Thyroid gland (tissue), 4 donors: ENCODE measurements at regions not wholly inside any gene's neighbourhood (a gene's known extent, or its start where the extent isn't known, plus 50 kb on each side); places are given as distances from the start of the nearest gene placed in this dataset.

ENCODE experiments used
- POLR2A ChIP-seq, 2 donors: fragments of 450-650 bp; IDR thresholded peaks; one replicate each; pipeline ENCODE4 v1.6.1; 2017; ENCODE audit warnings: antibody characterized with exemption in 2 of 2, mild to moderate bottlenecking in 2 of 2, moderate library complexity in 1 of 2
- TF ChIP-seq, protein P1 (sequence below), 6 experiments: fragments of 200-600 bp in 3 of 6; fragments of 450-650 bp in 3 of 6; sonication (generic) in 3 of 6; IDR thresholded peaks; one replicate each; pipeline ENCODE4 v1.5.1; 2016 to 2019; ENCODE audit warnings: antibody characterized with exemption in 6 of 6, mild to moderate bottlenecking in 2 of 6, inconsistent platforms in 1 of 6, moderate library complexity in 1 of 6

- TF ChIP-seq, protein P1, sequence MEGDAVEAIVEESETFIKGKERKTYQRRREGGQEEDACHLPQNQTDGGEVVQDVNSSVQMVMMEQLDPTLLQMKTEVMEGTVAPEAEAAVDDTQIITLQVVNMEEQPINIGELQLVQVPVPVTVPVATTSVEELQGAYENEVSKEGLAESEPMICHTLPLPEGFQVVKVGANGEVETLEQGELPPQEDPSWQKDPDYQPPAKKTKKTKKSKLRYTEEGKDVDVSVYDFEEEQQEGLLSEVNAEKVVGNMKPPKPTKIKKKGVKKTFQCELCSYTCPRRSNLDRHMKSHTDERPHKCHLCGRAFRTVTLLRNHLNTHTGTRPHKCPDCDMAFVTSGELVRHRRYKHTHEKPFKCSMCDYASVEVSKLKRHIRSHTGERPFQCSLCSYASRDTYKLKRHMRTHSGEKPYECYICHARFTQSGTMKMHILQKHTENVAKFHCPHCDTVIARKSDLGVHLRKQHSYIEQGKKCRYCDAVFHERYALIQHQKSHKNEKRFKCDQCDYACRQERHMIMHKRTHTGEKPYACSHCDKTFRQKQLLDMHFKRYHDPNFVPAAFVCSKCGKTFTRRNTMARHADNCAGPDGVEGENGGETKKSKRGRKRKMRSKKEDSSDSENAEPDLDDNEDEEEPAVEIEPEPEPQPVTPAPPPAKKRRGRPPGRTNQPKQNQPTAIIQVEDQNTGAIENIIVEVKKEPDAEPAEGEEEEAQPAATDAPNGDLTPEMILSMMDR (IDR thresholded peaks at IDR 0.05) = no peak
- no peak for TF ChIP-seq POLR2A (IDR thresholded peaks at IDR 0.05)
Observed at GRCh38 chrX:74171465-74171864, 132.5 kb upstream of the ZCCHC13 start.
